ENCODE measurements at regions not wholly inside any gene's neighbourhood (a gene's known extent, or its start where the extent isn't known, plus 50 kb on each side); places are given as distances from the start of the nearest gene placed in this dataset.

DNA sequence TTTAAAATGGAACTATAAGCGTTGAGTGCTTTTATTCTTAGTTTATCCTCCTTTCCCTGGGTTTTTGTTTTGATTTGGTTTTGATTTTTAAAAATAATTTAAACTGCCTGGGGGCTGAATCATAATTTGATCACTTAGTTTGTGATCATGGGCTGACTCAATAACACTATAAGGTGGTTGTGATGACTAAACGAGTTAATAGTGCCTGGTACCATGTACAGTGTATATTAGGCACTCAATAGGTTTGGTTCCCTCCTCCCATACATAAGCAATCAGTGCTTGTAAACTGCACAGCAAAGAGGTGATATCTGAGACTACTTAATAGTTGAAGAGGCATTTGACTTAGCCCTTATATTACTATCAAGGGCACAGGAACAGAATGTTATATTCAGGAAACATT lies 200.9 kb upstream of the RFC3 start:
- Histone ChIP-seq H2AFZ (ENCODE audit: low read depth, low read length) (no peak overlapping the region), H3K4me3 (ENCODE audit: low read length) (no peak overlapping the region), H4K20me1 (ENCODE audit: insufficient read depth, low read length) (no peaks in the 10 kb centered on the region), H3K4me2 (ENCODE audit: low read length) (no peak overlapping the region), H3K9ac (ENCODE audit: low read length) (no peak overlapping the region), H3K9me3 (ENCODE audit: insufficient read depth, low read length) (no peaks in the 10 kb centered on the region), H3K27me3 (ENCODE audit: low read depth, low read length) (no peaks in the 10 kb centered on the region), H3K27ac (ENCODE audit: low read length) (no peak overlapping the region), H3K36me3 (replicated peaks; ENCODE audit: low read depth, low read length) (no peaks in the 10 kb centered on the region), H3K4me1 (ENCODE audit: low read length) (peaks cover 15% of the 10 kb centered on the region), H3K79me2 (ENCODE audit: low read length) (no peaks in the 10 kb centered on the region)
- TF ChIP-seq, protein P1, sequence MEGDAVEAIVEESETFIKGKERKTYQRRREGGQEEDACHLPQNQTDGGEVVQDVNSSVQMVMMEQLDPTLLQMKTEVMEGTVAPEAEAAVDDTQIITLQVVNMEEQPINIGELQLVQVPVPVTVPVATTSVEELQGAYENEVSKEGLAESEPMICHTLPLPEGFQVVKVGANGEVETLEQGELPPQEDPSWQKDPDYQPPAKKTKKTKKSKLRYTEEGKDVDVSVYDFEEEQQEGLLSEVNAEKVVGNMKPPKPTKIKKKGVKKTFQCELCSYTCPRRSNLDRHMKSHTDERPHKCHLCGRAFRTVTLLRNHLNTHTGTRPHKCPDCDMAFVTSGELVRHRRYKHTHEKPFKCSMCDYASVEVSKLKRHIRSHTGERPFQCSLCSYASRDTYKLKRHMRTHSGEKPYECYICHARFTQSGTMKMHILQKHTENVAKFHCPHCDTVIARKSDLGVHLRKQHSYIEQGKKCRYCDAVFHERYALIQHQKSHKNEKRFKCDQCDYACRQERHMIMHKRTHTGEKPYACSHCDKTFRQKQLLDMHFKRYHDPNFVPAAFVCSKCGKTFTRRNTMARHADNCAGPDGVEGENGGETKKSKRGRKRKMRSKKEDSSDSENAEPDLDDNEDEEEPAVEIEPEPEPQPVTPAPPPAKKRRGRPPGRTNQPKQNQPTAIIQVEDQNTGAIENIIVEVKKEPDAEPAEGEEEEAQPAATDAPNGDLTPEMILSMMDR (IDR thresholded peaks at IDR 0.05; ENCODE audit: low read depth, low read length), result no peak
- TF ChIP-seq EZH2phosphoT487 (IDR thresholded peaks at IDR 0.05; ENCODE audit: low read depth), result no peak

- Histone ChIP-seq H3K27me3 (ENCODE audit: low read depth, low read length) (no peaks in the 10 kb centered on the region), H3K4me2 (ENCODE audit: low read length) (no peak overlapping the region)
- TF ChIP-seq, protein P1 (IDR thresholded peaks at IDR 0.05; ENCODE audit: low read depth, low read length), result no peak
- no peak for TF ChIP-seq EZH2phosphoT487 (IDR thresholded peaks at IDR 0.05; ENCODE audit: low read depth)
Measured at GRCh38 chr13:33624253-33624652, 193.7 kb upstream of the RFC3 start.

GRCh38 chr13:33624740-33625139 lies 193.2 kb upstream of the RFC3 start:
- H3K4me1 ChIP-seq (ENCODE audit: low read length), result no peaks in the 10 kb centered on the region
- no peak overlapping the region for H2AFZ ChIP-seq (ENCODE audit: low read depth, low read length)
- H3K27me3 ChIP-seq (ENCODE audit: low read depth, low read length), result no peaks in the 10 kb centered on the region
- TF ChIP-seq EZH2phosphoT487 (IDR thresholded peaks at IDR 0.05; ENCODE audit: low read depth), result no peak
- TF ChIP-seq, protein P1 (IDR thresholded peaks at IDR 0.05; ENCODE audit: low read depth, low read length), result no peak
- H3K9ac ChIP-seq (ENCODE audit: low read length), result no peak overlapping the region
- no peak overlapping the region for H3K4me2 ChIP-seq (ENCODE audit: low read length)
- H3K27ac ChIP-seq (ENCODE audit: low read length), result no peak overlapping the region
- H3K79me2 ChIP-seq (ENCODE audit: low read length), result no peaks in the 10 kb centered on the region
- no peaks in the 10 kb centered on the region for H3K9me3 ChIP-seq (ENCODE audit: insufficient read depth, low read length)
- H4K20me1 ChIP-seq (ENCODE audit: insufficient read depth, low read length), result no peaks in the 10 kb centered on the region
- no peak overlapping the region for H3K4me3 ChIP-seq (ENCODE audit: low read length)
- H3K36me3 ChIP-seq (replicated peaks; ENCODE audit: low read depth, low read length), result no peaks in the 10 kb centered on the region

More at GRCh38 chr13:33624253-33624652, 193.7 kb upstream of the RFC3 start:
- no peaks in the 10 kb centered on the region for H3K9me3 ChIP-seq (ENCODE audit: insufficient read depth, low read length)
- H3K4me3 ChIP-seq (ENCODE audit: low read length), result no peak overlapping the region
- no peaks in the 10 kb centered on the region for H3K36me3 ChIP-seq (replicated peaks; ENCODE audit: low read depth, low read length)
- no peaks in the 10 kb centered on the region for H3K79me2 ChIP-seq (ENCODE audit: low read length)
- no peak overlapping the region for H3K27ac ChIP-seq (ENCODE audit: low read length)
- no peak overlapping the region for H3K9ac ChIP-seq (ENCODE audit: low read length)
- no peaks in the 10 kb centered on the region for H3K4me1 ChIP-seq (ENCODE audit: low read length)
- H4K20me1 ChIP-seq (ENCODE audit: insufficient read depth, low read length), result no peaks in the 10 kb centered on the region
- no peak overlapping the region for H2AFZ ChIP-seq (ENCODE audit: low read depth, low read length)

DNA sequence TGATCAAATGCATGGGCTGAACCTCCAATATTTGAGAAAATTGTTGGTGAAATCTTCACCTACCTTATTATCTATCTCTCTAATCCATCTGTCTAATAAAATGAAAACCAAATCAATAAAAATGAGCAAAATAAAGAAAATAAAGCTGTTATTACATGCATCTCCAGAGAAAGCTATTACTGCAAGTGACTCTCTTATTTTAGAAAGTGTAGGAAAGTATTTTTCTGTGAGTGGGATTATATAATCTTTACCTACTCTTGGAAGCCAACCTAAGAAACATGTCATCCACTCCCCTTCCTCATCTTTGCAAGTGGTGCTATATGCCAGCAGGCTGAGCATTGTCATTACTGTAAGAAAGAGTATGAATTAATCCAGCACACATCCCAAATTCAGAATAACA lies 191.5 kb upstream of the RFC3 start:
- Histone ChIP-seq H3K36me3 (replicated peaks; ENCODE audit: low read depth, low read length) (no peaks in the 10 kb centered on the region), H3K4me1 (ENCODE audit: low read length) (no peaks in the 10 kb centered on the region), H2AFZ (ENCODE audit: low read depth, low read length) (no peak overlapping the region), H3K4me3 (ENCODE audit: low read length) (no peak overlapping the region), H3K79me2 (ENCODE audit: low read length) (no peaks in the 10 kb centered on the region), H3K27ac (ENCODE audit: low read length) (no peak overlapping the region), H4K20me1 (ENCODE audit: insufficient read depth, low read length) (no peaks in the 10 kb centered on the region), H3K4me2 (ENCODE audit: low read length) (no peak overlapping the region), H3K9me3 (ENCODE audit: insufficient read depth, low read length) (no peaks in the 10 kb centered on the region), H3K27me3 (ENCODE audit: low read depth, low read length) (no peaks in the 10 kb centered on the region), H3K9ac (ENCODE audit: low read length) (no peak overlapping the region)
- TF ChIP-seq, protein P1 (IDR thresholded peaks at IDR 0.05; ENCODE audit: low read depth, low read length), result no peak
- TF ChIP-seq EZH2phosphoT487 (IDR thresholded peaks at IDR 0.05; ENCODE audit: low read depth), result no peak
